PC-3 (cell line): ENCODE measurements at regions not wholly inside any gene's neighbourhood (a gene's known extent, or its start where the extent isn't known, plus 50 kb on each side); places are given as distances from the start of the nearest gene placed in this dataset.

Source experiments
- CTCF ChIP-seq: fragments of 300-600 bp; sonication (generic); conservative IDR thresholded peaks from 2 replicates; pipeline ENCODE4 v1.5.1; 2017; ENCODE audit warnings: antibody characterized with exemption, low read depth, mild to moderate bottlenecking, low read length
- EZH2 ChIP-seq: fragments of 300-600 bp; sonication (generic); IDR thresholded peaks from one replicate; pipeline ENCODE4 v1.6.1; 2017; ENCODE audit warnings: antibody characterized with exemption, mild to moderate bottlenecking, low read length; ENCODE audit not compliant: unreplicated experiment
- EZH2phosphoT487 ChIP-seq: fragments of 300-600 bp; sonication (generic); IDR thresholded peaks from 2 replicates; pipeline ENCODE4 v1.6.1; 2018; ENCODE audit warnings: mild to moderate bottlenecking, antibody characterized with exemption, low read length, borderline replicate concordance

GRCh38 chr21:25422610-25423608 lies 184.4 kb downstream of the MRPL39 start:
- TF ChIP-seq CTCF = no peak
- TF ChIP-seq EZH2 = no peak
- no peak for TF ChIP-seq EZH2phosphoT487
